WTC11 (cell line): ENCODE measurements at regions not wholly inside any gene's neighbourhood (a gene's known extent, or its start where the extent isn't known, plus 50 kb on each side); places are given as distances from the start of the nearest gene placed in this dataset.

Experiments
- ATAC-seq: fragments of 200-7000 bp; cut with Tn5 transposase; 2 replicates; pipeline ENCODE4 v1.10.0; 2021; ENCODE audit warnings: mild to moderate bottlenecking, moderate library complexity
- CTCF ChIA-PET: fragments of 300-600 bp; sonication (Branson Sonifier 250); formaldehyde crosslinking; loops from one replicate; lab custom pipeline; 2021; ENCODE audit warnings: antibody characterized with exemption; lab: Charles Lee
- POLR2A ChIA-PET: fragments of 350-600 bp; sonication (Branson Sonifier 250); formaldehyde crosslinking; loops from one replicate; lab custom pipeline; 2021; ENCODE audit warnings: antibody characterized with exemption; lab: Charles Lee
- DNase-seq: peaks from one replicate; pipeline ENCODE4 v3.0.0; 2021; ENCODE audit warnings: low spot score
- H3K27ac Mint-ChIP-seq: 2 replicates; pipeline ENCODE4 v1.8.0; 2021; ENCODE audit warnings: mixed read lengths
- H3K27me3 Mint-ChIP-seq: 2 replicates; pipeline ENCODE4 v1.8.0; 2021; ENCODE audit warnings: low read depth, mild to moderate bottlenecking, moderate library complexity, mixed read lengths
- H3K36me3 Mint-ChIP-seq: 2 replicates; pipeline ENCODE4 v1.8.0; 2021; ENCODE audit warnings: mixed read lengths
- H3K4me1 Mint-ChIP-seq: 2 replicates; pipeline ENCODE4 v1.8.0; 2022; ENCODE audit warnings: mixed read lengths
- H3K4me3 Mint-ChIP-seq: 2 replicates; pipeline ENCODE4 v1.8.0; 2021; ENCODE audit warnings: mild to moderate bottlenecking, moderate library complexity, mixed read lengths
- H3K9me3 Mint-ChIP-seq: 2 replicates; pipeline ENCODE4 v1.8.0; 2021; ENCODE audit warnings: mixed read lengths
- CBFB ChIP-seq: sonication (generic); formaldehyde crosslinking; IDR thresholded peaks from 2 replicates; pipeline ENCODE4 v1.8.1; 2022; ENCODE audit warnings: mild to moderate bottlenecking, low read depth, missing genetic modification reagents
- ESRRA ChIP-seq: sonication (generic); formaldehyde crosslinking; IDR thresholded peaks from 2 replicates; pipeline ENCODE4 v1.8.1; 2022; ENCODE audit warnings: mild to moderate bottlenecking, missing genetic modification reagents, borderline replicate concordance
- FOXK1 ChIP-seq: sonication (generic); formaldehyde crosslinking; IDR thresholded peaks from 2 replicates; pipeline ENCODE4 v1.8.0; 2022; ENCODE audit warnings: mild to moderate bottlenecking, moderate library complexity, missing genetic modification reagents
- GRHL2 ChIP-seq: fragments of 250-450 bp; sonication (Bioruptor Pico); IDR thresholded peaks from 2 replicates; pipeline ENCODE4 v1.8.0; 2022; ENCODE audit warnings: mild to moderate bottlenecking, moderate library complexity; ENCODE audit not compliant: insufficient replicate concordance, severe bottlenecking
- IRF2 ChIP-seq: sonication (generic); formaldehyde crosslinking; IDR thresholded peaks from 2 replicates; pipeline ENCODE4 v1.8.0; 2022; ENCODE audit warnings: low read depth, missing genetic modification reagents, borderline replicate concordance
- PRDM15 ChIP-seq: sonication (generic); formaldehyde crosslinking; IDR thresholded peaks from 2 replicates; pipeline ENCODE4 v1.8.0; 2022; ENCODE audit warnings: missing genetic modification reagents
- RORB ChIP-seq: fragments of 250-450 bp; sonication (Bioruptor Pico); IDR thresholded peaks from 2 replicates; pipeline ENCODE4 v1.9.0; 2021; ENCODE audit warnings: mild to moderate bottlenecking
- SMAD4 ChIP-seq: sonication (generic); formaldehyde crosslinking; IDR thresholded peaks from 2 replicates; pipeline ENCODE4 v1.8.0; 2022; ENCODE audit warnings: mild to moderate bottlenecking, missing genetic modification reagents
- SP1 ChIP-seq: sonication (generic); formaldehyde crosslinking; conservative IDR thresholded peaks from 2 replicates; pipeline ENCODE4 v1.8.1; 2022; ENCODE audit warnings: missing genetic modification reagents
- TP53 ChIP-seq: sonication (generic); formaldehyde crosslinking; IDR thresholded peaks from 2 replicates; pipeline ENCODE4 v1.8.1; 2023; ENCODE audit warnings: mild to moderate bottlenecking, missing genetic modification reagents
- ZNF138 ChIP-seq: sonication (generic); formaldehyde crosslinking; conservative IDR thresholded peaks from 2 replicates; pipeline ENCODE4 v1.8.1; 2022; ENCODE audit warnings: mild to moderate bottlenecking, moderate library complexity, missing genetic modification reagents
- ZNF219 ChIP-seq: sonication (generic); formaldehyde crosslinking; IDR thresholded peaks from 2 replicates; pipeline ENCODE4 v1.8.0; 2023; ENCODE audit warnings: missing genetic modification reagents, mild to moderate bottlenecking, borderline replicate concordance
- ZNF416 ChIP-seq: fragments of 250-450 bp; sonication (Bioruptor Pico); IDR thresholded peaks from 2 replicates; pipeline ENCODE4 v1.9.0; 2021; ENCODE audit warnings: mild to moderate bottlenecking, inconsistent platforms
- TF ChIP-seq, protein P1 (sequence below): sonication (generic); formaldehyde crosslinking; IDR thresholded peaks from 2 replicates; pipeline ENCODE4 v1.8.1; 2023; ENCODE audit warnings: mild to moderate bottlenecking, missing genetic modification reagents, moderate library complexity
- TF ChIP-seq, protein P2 (sequence below): sonication (generic); formaldehyde crosslinking; IDR thresholded peaks from 2 replicates; pipeline ENCODE4 v1.8.0; 2022; ENCODE audit warnings: mild to moderate bottlenecking, missing genetic modification reagents
- TF ChIP-seq, protein P3 (sequence below): fragments of 250-450 bp; sonication (Bioruptor Pico); conservative IDR thresholded peaks from 2 replicates; pipeline ENCODE4 v1.9.0; 2021; ENCODE audit warnings: mild to moderate bottlenecking
- TF ChIP-seq, protein P4 (sequence below): fragments of 200-600 bp; IDR thresholded peaks from 2 replicates; pipeline ENCODE4 v1.8.0; 2022; ENCODE audit warnings: antibody characterized with exemption
- TF ChIP-seq, protein P5 (sequence below): sonication (generic); formaldehyde crosslinking; IDR thresholded peaks from 2 replicates; pipeline ENCODE4 v1.8.0; 2022; ENCODE audit warnings: mild to moderate bottlenecking, missing genetic modification reagents

DNA sequence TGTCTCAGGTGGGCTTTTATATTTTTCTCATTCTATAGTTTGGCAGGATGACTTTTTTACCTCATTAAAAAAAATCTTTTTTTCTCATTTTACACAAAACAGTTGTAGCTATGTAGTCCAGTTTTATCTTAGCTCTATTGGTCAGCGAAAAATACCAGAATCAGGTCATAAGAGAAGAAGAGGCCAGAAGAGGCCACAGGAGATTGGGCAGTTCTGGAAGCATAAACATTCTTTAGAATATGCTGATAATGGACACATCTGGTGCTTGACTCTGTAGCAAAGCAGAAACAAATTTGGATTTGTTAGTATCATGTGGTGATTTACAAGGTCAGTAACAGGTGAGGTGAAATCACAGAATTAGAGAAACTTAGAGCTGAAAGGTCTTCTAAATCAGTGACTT, 66.6 kb upstream of the ARHGAP24 start:
- ChIA-PET CTCF (no interaction called here), POLR2A (no interaction called here)
- ATAC-seq (no peak), DNase-seq (no peak)
- Mint-ChIP-seq H3K9me3 (no peaks in the 10 kb centered on the region), H3K36me3 (no peaks in the 10 kb centered on the region), H3K4me1 (no peaks in the 10 kb centered on the region), H3K27ac (no peak overlapping the region), H3K4me3 (no peak overlapping the region), H3K27me3 (no peaks in the 10 kb centered on the region)
- TF ChIP-seq GRHL2 (no peak), TP53 (CRISPR knock-in tag) (no peak), SMAD4 (CRISPR knock-in tag) (no peak), ESRRA (CRISPR knock-in tag) (no peak), IRF2 (CRISPR knock-in tag) (no peak), ZNF219 (CRISPR knock-in tag) (no peak), CBFB (CRISPR knock-in tag) (no peak), RORB (CRISPR knock-in tag) (no peak), ZNF416 (CRISPR knock-in tag) (no peak), SP1 (CRISPR knock-in tag) (no peak), PRDM15 (CRISPR knock-in tag) (no peak), ZNF138 (CRISPR knock-in tag) (no peak), FOXK1 (CRISPR knock-in tag) (no peak)
- TF ChIP-seq, protein P1, sequence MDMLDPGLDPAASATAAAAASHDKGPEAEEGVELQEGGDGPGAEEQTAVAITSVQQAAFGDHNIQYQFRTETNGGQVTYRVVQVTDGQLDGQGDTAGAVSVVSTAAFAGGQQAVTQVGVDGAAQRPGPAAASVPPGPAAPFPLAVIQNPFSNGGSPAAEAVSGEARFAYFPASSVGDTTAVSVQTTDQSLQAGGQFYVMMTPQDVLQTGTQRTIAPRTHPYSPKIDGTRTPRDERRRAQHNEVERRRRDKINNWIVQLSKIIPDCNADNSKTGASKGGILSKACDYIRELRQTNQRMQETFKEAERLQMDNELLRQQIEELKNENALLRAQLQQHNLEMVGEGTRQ (CRISPR knock-in tag), result no peak
- TF ChIP-seq, protein P2, sequence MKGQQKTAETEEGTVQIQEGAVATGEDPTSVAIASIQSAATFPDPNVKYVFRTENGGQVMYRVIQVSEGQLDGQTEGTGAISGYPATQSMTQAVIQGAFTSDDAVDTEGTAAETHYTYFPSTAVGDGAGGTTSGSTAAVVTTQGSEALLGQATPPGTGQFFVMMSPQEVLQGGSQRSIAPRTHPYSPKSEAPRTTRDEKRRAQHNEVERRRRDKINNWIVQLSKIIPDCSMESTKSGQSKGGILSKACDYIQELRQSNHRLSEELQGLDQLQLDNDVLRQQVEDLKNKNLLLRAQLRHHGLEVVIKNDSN (CRISPR knock-in tag), result no peak
- TF ChIP-seq, protein P3, sequence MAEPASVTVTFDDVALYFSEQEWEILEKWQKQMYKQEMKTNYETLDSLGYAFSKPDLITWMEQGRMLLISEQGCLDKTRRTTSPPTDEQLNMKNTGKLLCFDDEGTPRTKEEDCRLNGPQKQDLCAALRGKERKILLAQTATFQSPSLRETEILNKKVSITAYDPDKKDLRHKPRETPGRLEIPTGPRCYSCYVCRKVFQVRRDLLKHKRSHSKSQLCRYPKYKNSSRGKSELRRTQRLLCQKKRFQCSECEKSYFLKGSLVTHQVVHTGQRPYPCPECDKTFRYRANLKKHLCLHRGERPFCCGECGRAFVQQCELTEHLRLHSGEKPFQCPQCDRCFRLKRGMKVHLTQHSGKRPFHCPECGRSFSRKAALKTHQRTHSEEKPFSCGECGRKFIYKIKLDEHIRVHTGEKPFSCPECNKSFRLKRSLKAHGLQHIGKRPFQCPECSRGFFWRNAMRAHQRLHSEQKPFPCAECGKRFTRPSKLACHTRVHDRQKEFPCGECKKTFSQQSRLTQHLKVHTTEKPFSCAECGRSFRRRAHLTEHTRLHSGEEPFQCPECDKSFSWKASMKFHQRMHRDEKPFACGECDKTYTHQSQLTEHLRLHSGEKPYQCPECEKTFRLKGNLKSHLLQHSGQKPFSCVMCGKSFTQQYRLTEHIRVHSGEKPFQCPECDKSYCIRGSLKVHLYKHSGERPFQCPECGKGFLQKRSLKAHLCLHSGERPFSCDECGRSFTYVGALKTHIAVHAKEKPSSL (CRISPR knock-in tag), result no peak
- TF ChIP-seq, protein P4, sequence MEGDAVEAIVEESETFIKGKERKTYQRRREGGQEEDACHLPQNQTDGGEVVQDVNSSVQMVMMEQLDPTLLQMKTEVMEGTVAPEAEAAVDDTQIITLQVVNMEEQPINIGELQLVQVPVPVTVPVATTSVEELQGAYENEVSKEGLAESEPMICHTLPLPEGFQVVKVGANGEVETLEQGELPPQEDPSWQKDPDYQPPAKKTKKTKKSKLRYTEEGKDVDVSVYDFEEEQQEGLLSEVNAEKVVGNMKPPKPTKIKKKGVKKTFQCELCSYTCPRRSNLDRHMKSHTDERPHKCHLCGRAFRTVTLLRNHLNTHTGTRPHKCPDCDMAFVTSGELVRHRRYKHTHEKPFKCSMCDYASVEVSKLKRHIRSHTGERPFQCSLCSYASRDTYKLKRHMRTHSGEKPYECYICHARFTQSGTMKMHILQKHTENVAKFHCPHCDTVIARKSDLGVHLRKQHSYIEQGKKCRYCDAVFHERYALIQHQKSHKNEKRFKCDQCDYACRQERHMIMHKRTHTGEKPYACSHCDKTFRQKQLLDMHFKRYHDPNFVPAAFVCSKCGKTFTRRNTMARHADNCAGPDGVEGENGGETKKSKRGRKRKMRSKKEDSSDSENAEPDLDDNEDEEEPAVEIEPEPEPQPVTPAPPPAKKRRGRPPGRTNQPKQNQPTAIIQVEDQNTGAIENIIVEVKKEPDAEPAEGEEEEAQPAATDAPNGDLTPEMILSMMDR, result no peak
- TF ChIP-seq, protein P5, sequence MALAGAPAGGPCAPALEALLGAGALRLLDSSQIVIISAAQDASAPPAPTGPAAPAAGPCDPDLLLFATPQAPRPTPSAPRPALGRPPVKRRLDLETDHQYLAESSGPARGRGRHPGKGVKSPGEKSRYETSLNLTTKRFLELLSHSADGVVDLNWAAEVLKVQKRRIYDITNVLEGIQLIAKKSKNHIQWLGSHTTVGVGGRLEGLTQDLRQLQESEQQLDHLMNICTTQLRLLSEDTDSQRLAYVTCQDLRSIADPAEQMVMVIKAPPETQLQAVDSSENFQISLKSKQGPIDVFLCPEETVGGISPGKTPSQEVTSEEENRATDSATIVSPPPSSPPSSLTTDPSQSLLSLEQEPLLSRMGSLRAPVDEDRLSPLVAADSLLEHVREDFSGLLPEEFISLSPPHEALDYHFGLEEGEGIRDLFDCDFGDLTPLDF (CRISPR knock-in tag), result no peak
